GM12864 (cell line): ENCODE measurements at regions not wholly inside any gene's neighbourhood (a gene's known extent, or its start where the extent isn't known, plus 50 kb on each side); places are given as distances from the start of the nearest gene placed in this dataset.

Source experiments
- DNase-seq: peaks from one replicate; pipeline ENCODE4 v3.0.0-alpha.2; 2011; ENCODE audit warnings: low read depth
- H3K4me3 ChIP-seq: 2 replicates; pipeline ENCODE4 v1.5.1; 2011; ENCODE audit warnings: mild to moderate bottlenecking, low read depth, low read length, control low read depth
- TF ChIP-seq, protein P1 (sequence below): IDR thresholded peaks from 2 replicates; pipeline ENCODE4 v1.5.1; 2011; ENCODE audit warnings: low read depth, mild to moderate bottlenecking, moderate library complexity, low read length, control low read depth, inconsistent platforms; ENCODE audit errors: missing control alignments

DNA sequence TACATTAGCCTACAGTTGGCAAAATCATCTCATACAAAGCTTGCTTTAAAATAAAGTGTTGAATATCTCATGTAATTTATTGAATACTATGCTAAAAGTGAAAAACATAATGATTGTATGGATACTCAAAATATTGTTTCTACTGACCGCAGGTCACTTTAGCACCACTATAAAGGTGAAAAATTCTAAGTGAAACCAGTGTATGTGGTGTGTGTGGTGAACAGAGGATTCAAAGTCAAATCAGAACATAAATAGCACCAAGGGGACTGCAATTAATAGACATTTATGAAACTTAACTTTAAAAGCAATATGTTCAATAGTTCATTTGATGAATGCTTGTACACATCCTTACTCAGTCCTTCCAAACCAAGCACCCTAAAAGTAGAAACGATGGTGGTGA is 145.8 kb downstream of the AKAIN1 start:
- no peak for DNase-seq
- H3K4me3 ChIP-seq: no peak overlapping the region
- TF ChIP-seq, protein P1, sequence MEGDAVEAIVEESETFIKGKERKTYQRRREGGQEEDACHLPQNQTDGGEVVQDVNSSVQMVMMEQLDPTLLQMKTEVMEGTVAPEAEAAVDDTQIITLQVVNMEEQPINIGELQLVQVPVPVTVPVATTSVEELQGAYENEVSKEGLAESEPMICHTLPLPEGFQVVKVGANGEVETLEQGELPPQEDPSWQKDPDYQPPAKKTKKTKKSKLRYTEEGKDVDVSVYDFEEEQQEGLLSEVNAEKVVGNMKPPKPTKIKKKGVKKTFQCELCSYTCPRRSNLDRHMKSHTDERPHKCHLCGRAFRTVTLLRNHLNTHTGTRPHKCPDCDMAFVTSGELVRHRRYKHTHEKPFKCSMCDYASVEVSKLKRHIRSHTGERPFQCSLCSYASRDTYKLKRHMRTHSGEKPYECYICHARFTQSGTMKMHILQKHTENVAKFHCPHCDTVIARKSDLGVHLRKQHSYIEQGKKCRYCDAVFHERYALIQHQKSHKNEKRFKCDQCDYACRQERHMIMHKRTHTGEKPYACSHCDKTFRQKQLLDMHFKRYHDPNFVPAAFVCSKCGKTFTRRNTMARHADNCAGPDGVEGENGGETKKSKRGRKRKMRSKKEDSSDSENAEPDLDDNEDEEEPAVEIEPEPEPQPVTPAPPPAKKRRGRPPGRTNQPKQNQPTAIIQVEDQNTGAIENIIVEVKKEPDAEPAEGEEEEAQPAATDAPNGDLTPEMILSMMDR: no peak

DNA sequence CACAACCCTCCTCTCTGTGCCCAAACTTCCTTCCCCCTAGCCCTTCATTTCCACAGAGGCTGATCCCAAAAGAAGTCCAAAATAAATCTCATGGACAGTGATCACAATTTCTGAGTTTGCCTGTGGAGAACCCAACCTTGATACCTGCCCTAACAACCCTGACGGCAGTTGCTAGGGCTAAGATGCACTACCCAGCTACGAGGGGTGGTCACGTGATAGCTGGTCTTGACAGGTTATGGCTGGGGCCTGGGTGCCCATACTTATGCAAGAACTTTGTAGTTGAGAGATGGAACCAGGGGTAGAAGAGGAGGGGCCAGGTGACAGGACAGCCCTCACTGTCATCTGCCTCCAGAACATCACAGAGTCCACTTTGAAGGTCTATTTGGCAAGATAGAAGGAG is 147.9 kb downstream of the AKAIN1 start:
- TF ChIP-seq, protein P1: no peak

DNA sequence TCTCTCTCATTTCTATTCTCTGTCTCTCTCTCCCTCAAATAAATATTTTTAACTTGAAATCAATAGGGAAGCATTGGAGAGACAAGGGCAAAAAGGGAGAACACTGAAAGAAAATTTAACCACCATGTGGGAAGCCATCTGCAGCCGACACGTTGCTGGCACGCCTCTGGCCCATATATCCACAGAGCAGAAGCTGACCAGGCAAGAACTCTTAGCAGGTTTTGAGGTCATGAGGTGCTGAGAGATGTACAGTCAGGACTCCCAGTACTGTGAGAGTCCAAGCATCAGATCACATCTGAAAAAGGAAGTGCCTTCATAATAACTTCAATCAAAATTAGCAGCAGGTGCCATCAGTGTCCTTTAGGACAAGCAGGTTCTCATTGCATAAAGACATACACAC is 156.6 kb downstream of the AKAIN1 start:
- DNase-seq: no peak
- H3K4me3 ChIP-seq: no peak overlapping the region
- TF ChIP-seq, protein P1: no peak

More for the DNA sequence above, 147.9 kb downstream of the AKAIN1 start:
- H3K4me3 ChIP-seq: no peak overlapping the region
- no peak for DNase-seq

DNA sequence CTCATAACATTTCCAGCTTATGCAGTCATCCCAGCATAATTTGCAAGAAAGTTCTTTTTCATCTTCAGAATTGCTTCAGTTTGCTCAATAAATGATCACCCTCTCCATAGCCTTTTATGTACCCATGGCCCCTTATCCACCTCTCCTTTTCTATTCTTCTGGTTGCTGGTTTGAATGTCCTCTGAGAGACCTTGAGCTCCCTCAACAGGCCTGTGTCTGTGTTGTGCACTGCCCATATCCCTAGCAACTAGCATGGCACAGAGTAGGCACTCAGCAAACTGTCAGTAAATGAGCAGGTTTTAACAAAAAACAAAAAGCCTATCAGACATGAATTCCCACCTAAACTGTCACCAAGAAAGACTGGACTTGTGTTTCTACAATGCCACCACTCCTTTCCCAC is 160.5 kb downstream of the AKAIN1 start:
- TF ChIP-seq, protein P1: no peak
- no peak for DNase-seq
- no peak overlapping the region for H3K4me3 ChIP-seq

DNA sequence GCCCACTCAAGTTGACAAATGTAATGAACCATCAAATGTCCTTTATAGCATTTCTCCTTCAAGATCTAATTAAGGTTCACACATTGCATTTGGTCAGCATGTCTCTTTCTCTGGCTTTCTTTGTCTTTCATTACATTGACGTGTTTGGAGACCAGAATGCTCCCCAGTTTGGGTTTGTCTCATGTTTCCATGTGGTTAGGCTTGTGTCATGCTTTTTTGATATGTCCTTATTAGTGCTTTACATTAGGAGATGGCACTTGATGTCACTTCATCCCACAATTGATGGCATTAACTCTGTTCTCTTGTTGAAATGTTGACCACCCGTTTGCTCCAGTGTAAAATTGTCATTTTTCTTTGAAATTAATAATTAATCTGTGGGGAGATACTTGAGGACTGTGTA is 165.8 kb downstream of the AKAIN1 start:
- no peak for DNase-seq
- no peak overlapping the region for H3K4me3 ChIP-seq
- TF ChIP-seq, protein P1: no peak

DNA sequence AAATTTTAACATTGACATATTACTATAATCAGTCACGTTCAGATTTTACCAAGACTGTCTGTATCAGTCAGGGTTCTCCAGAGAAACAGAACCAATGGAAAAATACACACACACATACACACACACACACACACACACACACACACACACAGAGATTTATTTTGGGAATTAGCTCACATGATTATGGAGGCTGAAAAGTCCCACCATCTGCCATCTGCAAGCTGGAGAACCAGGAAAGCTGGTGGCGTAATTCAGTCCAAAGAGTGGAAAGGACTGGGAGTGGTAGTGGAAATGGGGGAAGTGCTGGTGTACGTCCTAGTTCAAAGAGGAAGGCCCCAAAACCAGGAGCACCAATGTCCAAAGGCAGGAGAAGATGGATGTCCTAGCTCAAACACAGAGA is 166.4 kb downstream of the AKAIN1 start:
- H3K4me3 ChIP-seq: no peak overlapping the region
- DNase-seq: no peak
- TF ChIP-seq, protein P1: no peak

DNA sequence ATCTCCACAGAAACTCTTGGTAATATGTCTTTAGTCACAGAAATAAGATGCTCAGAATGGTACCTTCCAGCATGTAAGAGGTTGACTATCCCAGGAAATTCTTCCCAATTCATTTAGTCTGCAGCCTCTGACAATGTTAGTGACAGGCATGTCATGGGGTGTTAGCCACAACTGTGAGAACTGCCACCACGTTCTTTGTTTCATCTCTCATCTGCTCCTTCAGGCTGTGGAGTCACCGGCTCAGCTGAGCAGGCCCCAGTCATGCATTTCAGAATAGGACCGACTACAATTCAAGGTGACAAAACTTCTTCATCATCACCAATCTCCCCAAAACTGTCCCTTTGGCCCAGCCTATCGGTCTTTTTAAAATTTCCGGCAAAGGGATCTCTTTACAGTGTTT is 167.5 kb downstream of the AKAIN1 start:
- TF ChIP-seq, protein P1: no peak
- DNase-seq: no peak
- no peak overlapping the region for H3K4me3 ChIP-seq
